ENCODE measurements at regions not wholly inside any gene's neighbourhood (a gene's known extent, or its start where the extent isn't known, plus 50 kb on each side); places are given as distances from the start of the nearest gene placed in this dataset.

- no peak for TF ChIP-seq CTCF (conservative IDR thresholded peaks at IDR 0.05; ENCODE audit: low read depth, low read length)
- no peak for TF ChIP-seq EZH2 (IDR thresholded peaks at IDR 0.05; ENCODE audit: low read length, unreplicated experiment)
Measured at GRCh38 chrX:4175221-4175620, 461.8 kb upstream of the PRKX start.
